H1 (cell line): ENCODE measurements at regions not wholly inside any gene's neighbourhood (a gene's known extent, or its start where the extent isn't known, plus 50 kb on each side); places are given as distances from the start of the nearest gene placed in this dataset.

Experiments
- BCL11A ChIP-seq, 2 experiments: IDR thresholded peaks; one replicate each; pipeline ENCODE4 v1.6.1; 2011; ENCODE audit warnings: low read depth in 2 of 2, low read length in 2 of 2, mild to moderate bottlenecking in 2 of 2
- JUN ChIP-seq: IDR thresholded peaks from 2 replicates; pipeline ENCODE4 v1.6.1; 2011; ENCODE audit warnings: low read depth, mild to moderate bottlenecking, improper control_type of control experiment, low read length
- SIX5 ChIP-seq: IDR thresholded peaks from 2 replicates; pipeline ENCODE4 v1.6.1; 2011; ENCODE audit warnings: mild to moderate bottlenecking, low read depth, low read length
- SP1 ChIP-seq: IDR thresholded peaks from 2 replicates; pipeline ENCODE4 v1.6.1; 2011; ENCODE audit warnings: low read depth, low read length
- TBP ChIP-seq: IDR thresholded peaks from 2 replicates; pipeline ENCODE4 v1.6.1; 2011; ENCODE audit warnings: low read depth, low read length, improper control_type of control experiment
- TF ChIP-seq, protein P1 (sequence below): fragments of 300-600 bp; sonication (generic); IDR thresholded peaks from 2 replicates; pipeline ENCODE4 v1.7.1; 2012; ENCODE audit warnings: low read length, moderate library complexity, mild to moderate bottlenecking, inconsistent platforms; ENCODE audit not compliant: insufficient replicate concordance
- TF ChIP-seq, protein P2 (sequence below), 3 experiments: IDR thresholded peaks; 1 replicate in 2 of 3; 2 replicates in 1 of 3; pipeline versions ENCODE4 v1.5.1 to v1.6.1; 2011; ENCODE audit warnings: low read length in 3 of 3, mild to moderate bottlenecking in 3 of 3, inconsistent platforms in 2 of 3, low read depth in 1 of 3, moderate library complexity in 1 of 3; ENCODE audit not compliant: insufficient read depth in 1 of 3; ENCODE audit errors: control extremely low read depth in 1 of 3
- TF ChIP-seq, protein P3 (sequence below): IDR thresholded peaks from 2 replicates; pipeline ENCODE4 v1.6.1; 2011; ENCODE audit warnings: low read depth, mild to moderate bottlenecking, low read length; ENCODE audit not compliant: insufficient read depth

DNA sequence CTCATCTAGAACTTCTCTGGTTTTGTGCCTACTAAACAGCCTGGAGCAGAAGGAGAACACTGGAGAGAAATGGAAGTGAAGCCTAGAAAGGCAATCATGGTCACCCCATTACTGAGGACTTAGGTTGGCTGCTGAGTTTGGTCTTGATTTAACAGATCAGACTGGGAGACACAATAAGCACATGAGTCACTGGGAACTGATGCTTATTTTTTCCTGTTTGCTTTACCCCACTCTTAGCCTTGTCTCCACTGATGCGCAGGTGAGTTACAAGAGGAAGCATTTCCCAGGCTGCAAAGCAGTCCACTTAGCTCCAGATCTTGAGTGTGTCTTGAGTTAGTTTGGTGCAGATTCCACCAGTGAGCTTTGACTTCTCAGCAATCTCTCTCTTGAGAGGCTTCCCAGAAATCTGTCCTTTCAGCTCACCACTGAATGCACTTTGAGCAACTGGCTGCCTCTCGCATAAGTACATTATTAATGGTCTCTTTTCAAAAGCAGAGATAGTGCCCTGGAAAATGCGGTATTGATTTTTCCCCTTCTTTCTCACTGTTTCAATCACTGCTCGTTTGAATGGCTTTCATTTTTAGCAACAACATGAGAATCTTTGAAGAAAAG, 390.2 kb upstream of the SETBP1 start (continued):
- TF ChIP-seq, protein P1, sequence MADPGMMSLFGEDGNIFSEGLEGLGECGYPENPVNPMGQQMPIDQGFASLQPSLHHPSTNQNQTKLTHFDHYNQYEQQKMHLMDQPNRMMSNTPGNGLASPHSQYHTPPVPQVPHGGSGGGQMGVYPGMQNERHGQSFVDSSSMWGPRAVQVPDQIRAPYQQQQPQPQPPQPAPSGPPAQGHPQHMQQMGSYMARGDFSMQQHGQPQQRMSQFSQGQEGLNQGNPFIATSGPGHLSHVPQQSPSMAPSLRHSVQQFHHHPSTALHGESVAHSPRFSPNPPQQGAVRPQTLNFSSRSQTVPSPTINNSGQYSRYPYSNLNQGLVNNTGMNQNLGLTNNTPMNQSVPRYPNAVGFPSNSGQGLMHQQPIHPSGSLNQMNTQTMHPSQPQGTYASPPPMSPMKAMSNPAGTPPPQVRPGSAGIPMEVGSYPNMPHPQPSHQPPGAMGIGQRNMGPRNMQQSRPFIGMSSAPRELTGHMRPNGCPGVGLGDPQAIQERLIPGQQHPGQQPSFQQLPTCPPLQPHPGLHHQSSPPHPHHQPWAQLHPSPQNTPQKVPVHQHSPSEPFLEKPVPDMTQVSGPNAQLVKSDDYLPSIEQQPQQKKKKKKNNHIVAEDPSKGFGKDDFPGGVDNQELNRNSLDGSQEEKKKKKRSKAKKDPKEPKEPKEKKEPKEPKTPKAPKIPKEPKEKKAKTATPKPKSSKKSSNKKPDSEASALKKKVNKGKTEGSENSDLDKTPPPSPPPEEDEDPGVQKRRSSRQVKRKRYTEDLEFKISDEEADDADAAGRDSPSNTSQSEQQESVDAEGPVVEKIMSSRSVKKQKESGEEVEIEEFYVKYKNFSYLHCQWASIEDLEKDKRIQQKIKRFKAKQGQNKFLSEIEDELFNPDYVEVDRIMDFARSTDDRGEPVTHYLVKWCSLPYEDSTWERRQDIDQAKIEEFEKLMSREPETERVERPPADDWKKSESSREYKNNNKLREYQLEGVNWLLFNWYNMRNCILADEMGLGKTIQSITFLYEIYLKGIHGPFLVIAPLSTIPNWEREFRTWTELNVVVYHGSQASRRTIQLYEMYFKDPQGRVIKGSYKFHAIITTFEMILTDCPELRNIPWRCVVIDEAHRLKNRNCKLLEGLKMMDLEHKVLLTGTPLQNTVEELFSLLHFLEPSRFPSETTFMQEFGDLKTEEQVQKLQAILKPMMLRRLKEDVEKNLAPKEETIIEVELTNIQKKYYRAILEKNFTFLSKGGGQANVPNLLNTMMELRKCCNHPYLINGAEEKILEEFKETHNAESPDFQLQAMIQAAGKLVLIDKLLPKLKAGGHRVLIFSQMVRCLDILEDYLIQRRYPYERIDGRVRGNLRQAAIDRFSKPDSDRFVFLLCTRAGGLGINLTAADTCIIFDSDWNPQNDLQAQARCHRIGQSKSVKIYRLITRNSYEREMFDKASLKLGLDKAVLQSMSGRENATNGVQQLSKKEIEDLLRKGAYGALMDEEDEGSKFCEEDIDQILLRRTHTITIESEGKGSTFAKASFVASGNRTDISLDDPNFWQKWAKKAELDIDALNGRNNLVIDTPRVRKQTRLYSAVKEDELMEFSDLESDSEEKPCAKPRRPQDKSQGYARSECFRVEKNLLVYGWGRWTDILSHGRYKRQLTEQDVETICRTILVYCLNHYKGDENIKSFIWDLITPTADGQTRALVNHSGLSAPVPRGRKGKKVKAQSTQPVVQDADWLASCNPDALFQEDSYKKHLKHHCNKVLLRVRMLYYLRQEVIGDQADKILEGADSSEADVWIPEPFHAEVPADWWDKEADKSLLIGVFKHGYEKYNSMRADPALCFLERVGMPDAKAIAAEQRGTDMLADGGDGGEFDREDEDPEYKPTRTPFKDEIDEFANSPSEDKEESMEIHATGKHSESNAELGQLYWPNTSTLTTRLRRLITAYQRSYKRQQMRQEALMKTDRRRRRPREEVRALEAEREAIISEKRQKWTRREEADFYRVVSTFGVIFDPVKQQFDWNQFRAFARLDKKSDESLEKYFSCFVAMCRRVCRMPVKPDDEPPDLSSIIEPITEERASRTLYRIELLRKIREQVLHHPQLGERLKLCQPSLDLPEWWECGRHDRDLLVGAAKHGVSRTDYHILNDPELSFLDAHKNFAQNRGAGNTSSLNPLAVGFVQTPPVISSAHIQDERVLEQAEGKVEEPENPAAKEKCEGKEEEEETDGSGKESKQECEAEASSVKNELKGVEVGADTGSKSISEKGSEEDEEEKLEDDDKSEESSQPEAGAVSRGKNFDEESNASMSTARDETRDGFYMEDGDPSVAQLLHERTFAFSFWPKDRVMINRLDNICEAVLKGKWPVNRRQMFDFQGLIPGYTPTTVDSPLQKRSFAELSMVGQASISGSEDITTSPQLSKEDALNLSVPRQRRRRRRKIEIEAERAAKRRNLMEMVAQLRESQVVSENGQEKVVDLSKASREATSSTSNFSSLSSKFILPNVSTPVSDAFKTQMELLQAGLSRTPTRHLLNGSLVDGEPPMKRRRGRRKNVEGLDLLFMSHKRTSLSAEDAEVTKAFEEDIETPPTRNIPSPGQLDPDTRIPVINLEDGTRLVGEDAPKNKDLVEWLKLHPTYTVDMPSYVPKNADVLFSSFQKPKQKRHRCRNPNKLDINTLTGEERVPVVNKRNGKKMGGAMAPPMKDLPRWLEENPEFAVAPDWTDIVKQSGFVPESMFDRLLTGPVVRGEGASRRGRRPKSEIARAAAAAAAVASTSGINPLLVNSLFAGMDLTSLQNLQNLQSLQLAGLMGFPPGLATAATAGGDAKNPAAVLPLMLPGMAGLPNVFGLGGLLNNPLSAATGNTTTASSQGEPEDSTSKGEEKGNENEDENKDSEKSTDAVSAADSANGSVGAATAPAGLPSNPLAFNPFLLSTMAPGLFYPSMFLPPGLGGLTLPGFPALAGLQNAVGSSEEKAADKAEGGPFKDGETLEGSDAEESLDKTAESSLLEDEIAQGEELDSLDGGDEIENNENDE, result no peak
- TF ChIP-seq JUN, result no peak
- TF ChIP-seq, protein P2, sequence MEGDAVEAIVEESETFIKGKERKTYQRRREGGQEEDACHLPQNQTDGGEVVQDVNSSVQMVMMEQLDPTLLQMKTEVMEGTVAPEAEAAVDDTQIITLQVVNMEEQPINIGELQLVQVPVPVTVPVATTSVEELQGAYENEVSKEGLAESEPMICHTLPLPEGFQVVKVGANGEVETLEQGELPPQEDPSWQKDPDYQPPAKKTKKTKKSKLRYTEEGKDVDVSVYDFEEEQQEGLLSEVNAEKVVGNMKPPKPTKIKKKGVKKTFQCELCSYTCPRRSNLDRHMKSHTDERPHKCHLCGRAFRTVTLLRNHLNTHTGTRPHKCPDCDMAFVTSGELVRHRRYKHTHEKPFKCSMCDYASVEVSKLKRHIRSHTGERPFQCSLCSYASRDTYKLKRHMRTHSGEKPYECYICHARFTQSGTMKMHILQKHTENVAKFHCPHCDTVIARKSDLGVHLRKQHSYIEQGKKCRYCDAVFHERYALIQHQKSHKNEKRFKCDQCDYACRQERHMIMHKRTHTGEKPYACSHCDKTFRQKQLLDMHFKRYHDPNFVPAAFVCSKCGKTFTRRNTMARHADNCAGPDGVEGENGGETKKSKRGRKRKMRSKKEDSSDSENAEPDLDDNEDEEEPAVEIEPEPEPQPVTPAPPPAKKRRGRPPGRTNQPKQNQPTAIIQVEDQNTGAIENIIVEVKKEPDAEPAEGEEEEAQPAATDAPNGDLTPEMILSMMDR (IDR thresholded peaks at IDR 0.05; ENCODE audit: control extremely low read depth in 1 of 3, insufficient read depth in 1 of 3, low read depth in 1 of 3, low read length in 3 of 3), result no peak
- no peak for TF ChIP-seq TBP
- TF ChIP-seq SIX5, result no peak
- no peak for TF ChIP-seq SP1
- no peak for TF ChIP-seq BCL11A (IDR thresholded peaks at IDR 0.05; ENCODE audit: low read depth in 2 of 2, low read length in 2 of 2)
- TF ChIP-seq, protein P3, sequence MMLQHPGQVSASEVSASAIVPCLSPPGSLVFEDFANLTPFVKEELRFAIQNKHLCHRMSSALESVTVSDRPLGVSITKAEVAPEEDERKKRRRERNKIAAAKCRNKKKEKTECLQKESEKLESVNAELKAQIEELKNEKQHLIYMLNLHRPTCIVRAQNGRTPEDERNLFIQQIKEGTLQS, result no peak
